GM18870 (cell line): ENCODE measurements at regions not wholly inside any gene's neighbourhood (a gene's known extent, or its start where the extent isn't known, plus 50 kb on each side); places are given as distances from the start of the nearest gene placed in this dataset.

Source experiments
- ATAC-seq: cut with Tn5 transposase; IDR thresholded peaks from one replicate; pipeline ENCODE4 v1.9.1; 2021; ENCODE audit warnings: moderate library complexity; ENCODE audit not compliant: unreplicated experiment

DNA sequence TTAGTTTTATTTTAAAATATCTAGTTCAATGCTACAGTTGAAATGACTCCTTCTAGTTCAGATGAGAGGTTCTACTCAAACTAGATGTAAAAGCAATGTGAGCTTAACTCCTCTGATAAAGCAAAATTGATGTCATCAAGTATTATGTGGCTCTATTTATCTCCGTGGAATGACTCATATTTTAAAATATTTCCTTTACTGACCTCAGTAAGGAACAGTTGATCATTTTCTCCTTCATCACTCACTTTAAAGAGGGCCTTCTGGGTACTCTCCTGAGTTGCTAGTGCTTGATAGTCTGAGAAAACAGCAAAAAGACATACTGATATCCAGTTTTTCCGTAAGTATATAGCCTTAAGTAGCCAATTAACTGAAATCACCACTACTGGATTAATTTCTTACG, 1099.3 kb downstream of the ROBO2 start:
- no peak for ATAC-seq

DNA sequence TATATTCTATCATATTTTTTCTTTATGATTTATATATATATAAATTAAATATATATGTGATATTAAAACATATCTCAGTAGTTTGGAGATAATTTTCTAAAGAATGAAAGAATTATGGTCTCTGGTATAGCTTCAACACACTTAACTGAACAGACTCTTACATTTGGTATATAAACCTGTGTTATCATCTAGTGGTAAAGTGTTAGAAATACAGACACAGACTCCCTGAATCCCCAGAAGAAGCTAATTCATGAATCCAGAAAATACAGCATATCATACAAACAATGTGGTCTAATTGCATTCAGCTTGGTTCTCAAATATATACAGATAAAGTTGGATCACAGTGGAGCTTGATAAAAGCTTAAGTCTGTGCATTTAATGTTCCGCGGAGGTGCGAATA, 1100.4 kb downstream of the ROBO2 start:
- ATAC-seq, result no peak

DNA sequence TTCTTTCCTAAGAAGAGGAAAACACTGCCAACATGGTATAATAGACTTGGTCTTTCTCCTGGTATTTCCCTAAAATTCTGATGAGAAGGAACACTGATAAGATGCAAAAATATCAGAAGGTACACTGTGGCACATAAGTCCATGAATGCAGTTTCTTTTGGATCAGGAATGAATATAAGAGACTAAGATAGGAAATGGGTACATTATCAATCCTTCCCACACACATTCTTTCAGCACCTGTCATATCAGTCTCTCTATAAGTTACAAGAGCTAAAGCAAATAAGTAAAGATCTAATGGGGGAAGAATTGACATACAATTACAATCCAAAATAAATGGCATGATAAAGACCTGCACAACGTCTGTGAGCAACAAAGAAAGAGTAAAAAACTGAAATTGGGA, 1101.0 kb downstream of the ROBO2 start:
- ATAC-seq, result no peak

DNA sequence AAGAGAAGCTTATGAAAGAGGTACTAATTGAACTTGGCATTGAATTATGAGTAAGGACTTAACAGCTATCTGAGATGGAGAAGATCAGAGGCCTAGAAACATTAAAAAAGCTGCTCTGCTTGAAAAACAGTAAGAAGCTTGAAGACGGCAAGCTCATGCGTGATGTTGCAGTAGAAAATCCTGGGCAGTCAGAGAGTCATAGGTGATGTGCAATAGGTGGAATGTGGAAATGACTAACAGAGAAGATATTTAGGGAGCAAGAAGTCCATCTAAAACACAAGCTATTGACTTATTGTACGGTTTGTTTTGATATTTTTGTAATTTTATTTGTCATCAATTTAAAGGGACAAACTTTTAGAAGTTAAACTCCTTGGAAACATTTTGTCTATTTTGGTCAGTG, 1101.4 kb downstream of the ROBO2 start:
- ATAC-seq, result no peak

DNA sequence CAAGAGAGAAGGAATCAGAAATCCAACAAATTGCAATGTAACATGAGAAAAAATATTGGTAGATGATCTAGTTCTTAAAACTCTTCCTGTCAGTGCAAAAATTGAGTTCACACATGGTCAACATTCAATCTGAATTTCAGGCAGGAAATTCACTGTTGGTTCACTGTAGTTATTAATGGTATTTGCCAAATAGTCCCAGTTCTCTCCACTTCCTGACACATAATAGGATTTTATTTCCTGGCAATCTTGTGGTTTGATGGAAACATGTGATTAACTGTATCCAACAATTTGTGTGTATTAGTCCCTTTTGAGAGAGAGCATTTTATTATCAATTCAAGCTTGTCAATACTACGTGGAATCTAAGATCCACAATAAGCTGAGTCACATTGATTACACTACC, 1103.1 kb downstream of the ROBO2 start:
- no peak for ATAC-seq

DNA sequence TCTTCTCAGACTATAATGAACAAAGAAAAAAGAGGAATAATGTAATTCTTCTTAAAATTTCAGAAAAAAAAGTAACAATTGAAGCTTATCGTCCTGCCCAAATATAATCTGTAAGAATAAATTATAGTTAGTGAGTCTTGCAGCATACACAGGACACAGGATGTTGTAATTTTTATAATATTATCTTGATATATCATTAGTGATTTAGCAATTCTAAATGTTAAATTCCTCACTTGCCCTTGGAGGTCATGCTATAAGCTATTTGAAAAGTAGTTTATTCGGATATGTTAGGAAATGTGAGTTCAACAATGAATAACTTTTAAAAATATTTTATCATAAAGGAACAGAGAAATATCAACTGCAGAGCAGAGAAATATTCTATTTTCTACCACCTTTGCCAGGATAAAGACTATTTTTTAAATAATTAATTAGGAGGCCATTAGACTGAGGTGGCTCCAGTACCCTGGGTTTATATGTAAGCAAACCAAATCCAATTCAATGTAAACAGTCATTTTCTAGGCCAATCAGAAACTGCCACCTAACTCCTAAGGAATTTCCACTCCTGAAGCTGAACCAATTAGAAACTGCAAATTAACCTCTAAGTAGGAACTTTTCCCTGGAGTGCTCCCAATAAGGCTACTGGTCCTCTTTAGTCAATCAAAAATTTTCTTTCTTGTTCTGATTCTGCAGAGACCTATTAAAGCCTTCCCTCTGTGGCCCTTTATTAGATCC, 1109.3 kb downstream of the ROBO2 start:
- ATAC-seq, result no peak

DNA sequence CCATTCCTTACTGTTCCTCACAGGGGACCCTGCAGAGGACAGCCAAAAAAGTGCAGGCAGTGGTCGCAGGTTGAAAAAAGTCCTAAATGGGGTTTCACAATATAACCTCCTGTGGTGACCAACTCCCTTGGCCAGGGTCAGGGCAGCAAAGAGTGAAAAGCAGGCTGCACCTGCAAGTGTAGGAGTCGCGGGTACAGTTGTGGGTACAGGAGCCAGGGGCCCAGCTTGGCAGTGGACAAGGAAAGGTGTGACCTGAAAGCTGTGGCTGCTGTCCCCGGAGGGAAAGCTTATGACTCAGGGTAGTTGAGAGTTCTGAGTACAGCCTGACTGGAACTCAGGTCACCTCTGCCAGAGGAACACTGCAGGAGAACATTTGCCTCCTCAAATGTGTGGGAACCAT, 1114.1 kb downstream of the ROBO2 start:
- no peak for ATAC-seq

DNA sequence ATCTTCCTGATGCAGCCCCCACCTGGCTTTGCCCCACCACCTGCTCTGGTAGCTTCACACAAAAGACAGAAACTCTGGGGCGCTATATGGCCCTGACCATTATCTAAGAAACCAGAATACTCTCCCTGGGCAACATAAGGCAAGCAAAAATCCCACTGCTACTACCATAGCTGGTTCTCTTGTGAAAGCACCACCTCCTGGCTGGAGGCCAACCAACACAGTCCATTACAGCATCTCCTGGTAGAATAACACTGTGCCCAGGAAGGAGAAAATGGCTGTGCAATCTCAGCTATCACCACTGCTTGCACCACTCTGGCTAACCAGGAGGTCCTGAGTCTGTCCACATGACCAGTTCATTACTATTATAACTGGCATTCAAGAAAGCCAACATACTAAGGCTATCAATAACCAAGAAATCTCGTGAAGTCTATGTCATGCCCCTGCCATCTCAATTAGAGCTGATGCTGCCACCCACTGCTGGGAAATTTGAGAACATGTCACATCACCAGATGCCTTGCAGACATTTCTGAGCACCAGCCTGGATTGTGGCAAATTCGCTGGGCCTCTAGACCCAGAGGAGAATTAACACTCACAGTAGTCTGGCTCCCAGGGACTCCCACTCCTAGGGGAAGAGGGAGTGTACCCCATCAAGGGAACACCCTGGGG, 1114.8 kb downstream of the ROBO2 start:
- ATAC-seq, result no peak

DNA sequence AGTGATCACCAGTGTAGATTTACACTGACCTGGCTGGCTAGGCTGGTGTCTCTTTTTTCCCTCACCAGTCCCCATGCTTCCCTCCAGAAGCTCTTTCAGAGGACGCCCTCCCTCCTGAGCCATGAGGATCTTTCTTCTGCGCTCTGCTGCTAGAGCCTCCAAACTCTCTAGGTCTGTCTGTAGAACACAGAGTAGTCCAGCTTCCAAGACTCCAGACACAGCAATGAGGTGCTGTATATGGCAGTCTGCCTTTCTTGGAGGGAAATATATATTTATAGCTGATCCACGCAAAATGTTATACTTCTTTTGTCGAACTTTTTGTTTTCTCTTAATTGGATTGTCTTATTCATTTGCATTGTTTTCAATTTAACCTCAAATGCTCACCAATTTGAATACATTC, 1121.8 kb downstream of the ROBO2 start:
- ATAC-seq, result no peak

DNA sequence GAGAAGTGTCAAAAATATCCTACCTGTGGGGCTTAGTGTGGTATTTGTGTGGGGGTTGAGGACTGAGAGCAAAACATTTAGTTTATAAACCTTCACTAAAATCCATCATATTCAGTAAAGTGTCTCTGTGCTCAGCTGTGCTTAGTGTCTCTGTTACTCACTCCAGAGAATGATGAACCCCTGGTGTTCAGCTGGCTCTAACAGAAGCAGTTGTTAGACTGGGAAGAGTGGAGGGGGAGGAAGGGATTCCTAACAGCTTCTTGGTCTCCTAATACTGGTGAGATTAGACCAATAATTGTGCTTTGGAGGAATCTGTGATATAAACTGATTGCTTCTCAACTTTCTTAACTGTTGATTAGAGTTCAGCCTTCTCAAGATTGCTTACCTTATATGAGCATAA, 1123.5 kb downstream of the ROBO2 start:
- ATAC-seq, result no peak

DNA sequence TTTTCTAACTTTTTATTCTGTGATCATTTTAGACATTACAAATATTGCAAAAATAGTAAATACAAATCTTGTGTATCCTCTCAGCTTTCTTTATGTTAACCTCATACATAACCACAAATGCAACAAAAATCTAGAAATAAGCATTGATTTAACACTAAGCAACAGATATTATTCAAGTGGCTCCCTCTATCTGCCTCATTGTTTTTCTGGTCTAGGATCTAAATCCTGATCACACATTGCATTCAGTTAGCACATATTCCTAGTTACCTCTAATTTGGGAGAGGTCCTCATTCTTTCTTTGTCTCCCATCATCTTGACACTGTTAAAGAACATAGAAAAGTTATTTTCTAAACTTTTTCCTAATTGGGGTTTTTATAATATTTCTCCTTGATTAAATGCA, 1126.0 kb downstream of the ROBO2 start:
- ATAC-seq, result no peak

DNA sequence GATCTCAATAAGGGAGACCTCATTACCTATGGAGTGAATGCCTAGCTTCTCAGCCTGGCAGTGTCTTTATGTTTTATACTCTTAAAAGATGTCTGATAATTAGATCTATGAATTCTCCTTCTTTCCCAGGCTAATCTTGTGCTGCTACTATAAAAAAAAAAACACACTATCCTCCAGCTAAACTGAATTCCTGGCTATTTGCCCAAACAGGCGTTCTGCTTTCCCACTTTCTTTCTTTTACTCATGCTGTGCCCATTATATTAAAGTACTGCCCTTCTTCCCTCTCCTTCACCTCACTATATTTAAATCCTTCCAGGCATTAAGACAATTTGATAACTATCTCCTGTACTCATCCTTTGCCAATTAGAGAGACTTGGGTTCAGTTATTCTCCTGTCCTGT, 1134.9 kb downstream of the ROBO2 start:
- no peak for ATAC-seq

DNA sequence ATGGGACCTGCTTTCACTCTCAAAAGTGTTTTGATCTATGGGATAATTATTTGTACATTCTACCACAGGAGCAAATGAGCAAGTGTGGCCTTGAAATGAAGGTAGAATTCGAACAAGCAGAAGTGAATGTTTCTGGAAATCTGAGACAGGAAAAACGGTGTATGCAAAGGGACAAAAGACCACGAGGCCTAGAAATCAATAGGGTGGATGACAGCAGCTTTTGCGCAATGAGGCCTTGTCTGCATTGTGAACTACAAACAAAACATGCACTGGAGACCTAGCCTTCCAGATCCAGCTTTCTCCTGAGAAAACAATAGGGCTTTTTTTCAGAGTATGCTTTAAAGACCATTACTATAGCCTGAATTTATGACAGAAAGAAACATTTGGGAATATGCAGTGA, 1137.0 kb downstream of the ROBO2 start:
- ATAC-seq, result no peak

DNA sequence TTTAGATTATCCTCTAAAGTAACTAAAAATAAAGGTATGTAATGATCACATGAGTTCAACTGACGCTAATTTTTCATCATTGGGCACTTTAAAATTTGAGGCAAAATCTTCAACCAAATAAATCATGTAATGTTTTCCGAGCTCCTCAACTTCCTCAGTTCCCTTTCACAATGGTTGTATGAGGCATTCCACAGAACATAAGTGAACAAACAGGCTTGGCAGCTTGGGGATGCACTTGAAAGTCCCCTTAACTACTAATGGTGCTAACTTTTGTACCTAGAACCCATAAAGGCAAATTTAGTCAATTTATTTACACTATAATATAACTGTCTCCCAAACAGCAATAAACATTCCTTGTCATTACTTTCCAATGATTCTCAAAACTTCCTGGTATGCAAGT, 1137.9 kb downstream of the ROBO2 start:
- ATAC-seq, result no peak

DNA sequence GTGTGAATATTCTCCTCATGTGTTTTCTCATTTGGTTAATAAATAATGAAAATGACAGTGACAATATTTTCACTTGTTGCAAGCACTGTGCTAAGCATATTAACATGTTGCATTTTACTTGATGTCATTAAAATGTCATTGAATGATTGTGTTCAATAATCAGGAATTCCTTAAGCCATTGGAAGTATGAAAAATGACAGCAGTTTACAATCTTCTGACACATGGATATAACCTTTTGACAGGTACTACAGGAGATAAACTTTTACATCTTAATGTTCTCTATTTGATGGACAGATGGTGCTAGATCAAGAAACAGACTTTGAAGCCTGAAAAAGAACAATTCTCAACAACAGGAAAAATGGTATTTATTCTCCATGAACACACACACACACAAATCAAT, 1138.3 kb downstream of the ROBO2 start:
- ATAC-seq, result no peak

DNA sequence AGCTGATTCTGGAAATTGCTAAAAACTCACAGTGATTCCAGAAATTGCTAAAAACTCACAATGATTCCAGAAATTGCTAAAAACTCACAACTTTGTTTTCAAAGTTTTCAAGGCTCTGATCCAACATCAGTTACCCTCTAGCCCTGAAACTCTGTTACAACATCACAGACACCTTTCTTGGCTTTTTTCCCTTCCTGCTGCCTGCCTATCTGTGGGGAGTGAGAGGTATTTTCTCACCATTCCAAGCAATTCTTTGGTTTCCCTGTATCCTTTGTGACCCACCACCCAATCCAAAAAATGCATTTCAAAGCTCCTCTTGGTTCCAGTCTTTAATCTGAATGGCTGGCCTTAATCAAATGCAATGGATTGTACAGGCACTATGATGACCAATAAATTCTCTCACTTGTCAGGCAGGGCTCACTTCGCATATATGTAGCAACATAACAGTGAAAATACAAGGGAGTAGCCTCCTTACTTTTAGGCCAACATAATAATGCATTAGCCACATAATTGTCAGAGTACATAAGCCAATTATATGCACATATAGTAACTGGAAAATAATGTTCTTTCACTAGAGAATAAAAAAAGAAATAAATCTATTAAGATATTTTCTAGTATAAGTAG, 1139.0 kb downstream of the ROBO2 start:
- ATAC-seq, result no peak

DNA sequence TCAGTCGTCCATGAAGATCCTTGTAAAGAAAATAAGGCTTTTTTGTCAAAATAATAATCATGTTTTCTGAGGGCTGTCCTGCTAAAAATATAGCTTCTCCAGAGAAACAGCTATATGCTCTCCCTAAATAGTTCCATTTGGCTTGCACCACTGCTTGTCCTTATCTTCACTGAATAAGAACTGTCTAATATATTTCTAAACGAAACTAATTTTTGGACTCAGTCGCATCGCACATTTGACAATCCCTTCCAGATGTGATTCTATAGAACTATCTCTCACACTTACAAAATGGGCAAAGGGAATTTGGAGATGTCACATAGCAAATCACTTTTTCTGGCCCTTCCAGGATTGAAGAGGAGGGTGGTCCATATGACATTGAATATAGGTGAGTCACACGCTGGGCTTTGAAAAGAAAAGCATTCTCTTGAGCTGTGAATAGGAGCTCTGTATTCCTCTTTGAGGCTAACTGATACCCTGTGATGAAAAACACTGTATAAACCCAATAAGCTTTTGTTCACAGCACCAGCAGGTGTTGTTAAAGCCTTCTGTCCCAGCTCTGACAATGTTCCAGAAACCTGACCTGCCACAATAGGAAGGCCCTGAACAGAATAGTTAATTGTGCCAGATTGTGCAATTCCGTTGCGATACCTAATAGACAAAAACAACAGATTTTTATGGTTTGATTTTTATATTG, 1144.2 kb downstream of the ROBO2 start:
- no peak for ATAC-seq

DNA sequence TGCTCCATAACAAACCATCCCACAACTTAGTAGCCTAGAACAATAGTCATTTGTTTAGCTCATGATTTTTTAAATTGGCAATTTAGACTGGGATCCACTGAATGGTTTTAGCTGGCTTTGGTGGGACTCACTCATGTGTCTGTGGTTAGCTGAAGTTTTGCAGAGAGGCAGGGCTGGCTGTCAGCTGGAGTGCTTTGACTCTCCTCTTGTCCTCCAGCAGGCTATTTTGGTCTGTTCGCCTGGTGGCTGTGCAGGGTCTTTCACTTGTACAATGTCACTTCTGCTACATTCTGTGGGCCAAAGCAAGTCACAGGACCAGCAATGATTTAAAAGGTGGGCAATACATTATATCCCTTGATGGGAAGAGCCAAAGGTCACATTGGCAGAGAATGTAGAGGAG, 1146.5 kb downstream of the ROBO2 start:
- ATAC-seq, result no peak

DNA sequence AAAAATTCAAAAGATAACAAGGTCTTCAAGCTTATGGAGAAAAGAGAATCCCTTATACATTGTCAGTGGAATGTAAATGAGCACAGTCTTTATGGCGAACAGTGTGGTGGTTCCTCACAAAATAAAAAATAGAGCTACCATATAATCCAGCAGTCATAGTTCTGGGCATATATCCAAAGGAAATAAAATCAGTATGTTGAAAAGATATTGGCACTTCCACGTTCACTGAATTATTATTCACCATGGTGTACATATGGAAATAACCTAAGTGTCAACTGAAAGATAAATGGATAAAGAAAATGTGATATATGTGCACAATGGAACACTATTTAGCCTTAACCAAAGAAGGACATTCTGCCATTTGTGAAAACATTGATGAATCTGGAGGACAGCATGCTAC, 1161.2 kb downstream of the ROBO2 start:
- ATAC-seq, result no peak

DNA sequence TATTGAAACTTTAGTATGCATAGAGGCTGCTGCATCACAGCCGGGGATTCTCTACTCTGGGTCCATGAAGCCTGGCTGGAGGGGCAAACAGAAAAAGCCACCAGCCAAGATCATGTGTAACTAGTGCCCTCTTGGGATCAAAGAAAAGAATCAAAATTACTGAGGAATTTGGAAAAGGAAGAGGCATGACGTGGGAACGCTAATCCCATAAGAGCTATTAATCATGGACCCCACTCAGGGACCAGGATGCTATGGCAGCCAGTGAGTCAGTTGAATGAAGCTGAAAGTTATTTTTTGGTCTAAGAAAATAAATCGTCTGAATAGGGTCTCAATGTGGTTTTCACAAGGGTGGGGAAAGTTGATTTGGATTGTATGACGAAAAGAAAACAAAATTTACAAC, 1165.1 kb downstream of the ROBO2 start:
- no peak for ATAC-seq

DNA sequence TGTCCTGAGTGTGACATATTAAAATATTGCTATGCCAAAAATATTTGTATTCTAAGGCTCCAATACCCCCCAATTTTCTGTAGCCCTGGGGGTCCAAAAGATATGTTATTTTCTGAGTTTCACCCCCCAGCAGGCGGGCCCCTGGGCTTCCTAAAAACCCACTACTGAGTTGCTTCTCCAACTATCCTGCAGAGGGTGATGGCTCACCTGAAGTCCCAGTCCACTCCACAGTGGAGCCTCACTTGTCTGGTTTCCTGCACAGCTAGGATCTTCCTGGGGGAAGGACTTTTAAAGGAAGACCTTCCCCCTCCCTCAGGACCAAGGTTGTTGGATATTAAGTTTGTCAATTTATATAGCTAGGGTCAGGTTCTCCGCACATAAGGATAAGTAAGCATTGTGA, 1181.4 kb downstream of the ROBO2 start:
- ATAC-seq, result no peak

DNA sequence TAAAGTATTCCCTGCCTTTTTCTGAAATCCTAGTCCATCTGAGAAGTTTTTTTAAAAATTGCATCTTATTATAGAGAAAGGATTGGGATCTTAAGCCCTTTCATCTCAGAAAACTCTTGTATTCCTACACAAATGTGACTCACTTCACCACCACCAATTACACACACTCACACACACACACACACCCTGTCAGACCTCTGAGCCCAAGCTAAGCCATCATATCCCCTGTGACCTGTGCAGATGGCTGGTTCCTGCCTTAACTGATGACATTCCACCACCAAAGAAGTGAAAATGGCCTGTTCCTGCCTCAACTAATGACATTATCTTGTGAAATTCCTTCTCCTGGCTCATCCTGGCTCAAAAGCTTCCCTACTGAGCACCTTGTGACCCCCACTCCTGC, 1181.9 kb downstream of the ROBO2 start:
- ATAC-seq, result no peak
